Bronchial epithelial cell (primary cell): ENCODE measurements at regions not wholly inside any gene's neighbourhood (a gene's known extent, or its start where the extent isn't known, plus 50 kb on each side); places are given as distances from the start of the nearest gene placed in this dataset.

Experiments used
- DNase-seq: peaks from one replicate; pipeline ENCODE4 v3.0.0-alpha.2; 2010; ENCODE audit warnings: low read depth
- FAIRE-seq: peaks from 2 replicates; lab custom pipeline; 2011; peaks lifted over from hg19 to GRCh38; lab: Jason Lieb, UNC
- H3K27me3 ChIP-seq: 2 replicates; pipeline ENCODE4 v1.5.1; 2011; ENCODE audit warnings: low read length; ENCODE audit not compliant: control insufficient read depth, insufficient read depth
- H3K36me3 ChIP-seq: 2 replicates; pipeline ENCODE4 v1.5.1; 2011; ENCODE audit warnings: low read length; ENCODE audit not compliant: control insufficient read depth, insufficient read depth
- H3K4me3 ChIP-seq: 2 replicates; pipeline ENCODE4 v1.5.1; 2011; ENCODE audit warnings: mild to moderate bottlenecking, low read depth, low read length, control low read depth
- CTCF ChIP-seq: IDR thresholded peaks from 2 replicates; pipeline ENCODE4 v1.5.1; 2011; ENCODE audit warnings: mild to moderate bottlenecking, moderate library complexity, low read length, control low read depth, inconsistent platforms; ENCODE audit not compliant: insufficient read depth, severe bottlenecking

- Histone ChIP-seq H3K27me3 (no peaks in the 10 kb centered on the region), H3K36me3 (no peaks in the 10 kb centered on the region), H3K4me3 (no peak overlapping the region)
- FAIRE-seq (no peak), DNase-seq (no peak)
- TF ChIP-seq CTCF, result no peak
These were observed 99.9 kb downstream of the ELOVL4 start for GRCh38 chr6:79847426-79847825.

- no peaks in the 10 kb centered on the region for H3K36me3 ChIP-seq
- FAIRE-seq (no peak), DNase-seq (no peak)
- H3K27me3 ChIP-seq, result no peaks in the 10 kb centered on the region
- H3K4me3 ChIP-seq, result no peak overlapping the region
- no peak for TF ChIP-seq CTCF
These were observed 104.8 kb downstream of the ELOVL4 start for GRCh38 chr6:79842376-79843040.

- TF ChIP-seq CTCF, result no peak
- no peaks in the 10 kb centered on the region for H3K27me3 ChIP-seq
- H3K4me3 ChIP-seq, result no peak overlapping the region
- DNase-seq (peak; percentile 18), FAIRE-seq (no peak)
- H3K36me3 ChIP-seq, result no peaks in the 10 kb centered on the region
These were observed 105.6 kb downstream of the ELOVL4 start for GRCh38 chr6:79841577-79842375.

GRCh38 chr6:79838851-79839250, 108.5 kb downstream of the ELOVL4 start:
- H3K36me3 ChIP-seq, result no peaks in the 10 kb centered on the region
- H3K27me3 ChIP-seq, result no peaks in the 10 kb centered on the region
- no peak for DNase-seq
- TF ChIP-seq CTCF, result no peak
- FAIRE-seq, result no peak
- H3K4me3 ChIP-seq, result no peak overlapping the region

- Histone ChIP-seq H3K36me3 (no peaks in the 10 kb centered on the region), H3K27me3 (no peaks in the 10 kb centered on the region), H3K4me3 (no peak overlapping the region)
- FAIRE-seq (no peak), DNase-seq (no peak)
- TF ChIP-seq CTCF, result no peak
These were observed 113.4 kb downstream of the ELOVL4 start for GRCh38 chr6:79833964-79834284.
